ENCODE measurements at regions not wholly inside any gene's neighbourhood (a gene's known extent, or its start where the extent isn't known, plus 50 kb on each side); places are given as distances from the start of the nearest gene placed in this dataset.

- H3K27ac ChIP-seq (ENCODE audit: low read length) = no peak overlapping the region
- no peak overlapping the region for H3K4me2 ChIP-seq (ENCODE audit: low read length)
- H3K9ac ChIP-seq (ENCODE audit: low read length) = no peak overlapping the region
- no peaks in the 10 kb centered on the region for H3K9me3 ChIP-seq (ENCODE audit: low read length)
- H3F3A ChIP-seq (ENCODE audit: insufficient read depth, low read length, poor library complexity, severe bottlenecking) = no peaks in the 10 kb centered on the region
- no peaks in the 10 kb centered on the region for H4K20me1 ChIP-seq (ENCODE audit: insufficient read depth)
- H3K79me2 ChIP-seq (replicated peaks; ENCODE audit: insufficient read depth, low read length) = peaks cover 12% of the 10 kb centered on the region
- no peaks in the 10 kb centered on the region for H3K36me3 ChIP-seq (ENCODE audit: insufficient read depth, low read length)
- TF ChIP-seq, protein P1, sequence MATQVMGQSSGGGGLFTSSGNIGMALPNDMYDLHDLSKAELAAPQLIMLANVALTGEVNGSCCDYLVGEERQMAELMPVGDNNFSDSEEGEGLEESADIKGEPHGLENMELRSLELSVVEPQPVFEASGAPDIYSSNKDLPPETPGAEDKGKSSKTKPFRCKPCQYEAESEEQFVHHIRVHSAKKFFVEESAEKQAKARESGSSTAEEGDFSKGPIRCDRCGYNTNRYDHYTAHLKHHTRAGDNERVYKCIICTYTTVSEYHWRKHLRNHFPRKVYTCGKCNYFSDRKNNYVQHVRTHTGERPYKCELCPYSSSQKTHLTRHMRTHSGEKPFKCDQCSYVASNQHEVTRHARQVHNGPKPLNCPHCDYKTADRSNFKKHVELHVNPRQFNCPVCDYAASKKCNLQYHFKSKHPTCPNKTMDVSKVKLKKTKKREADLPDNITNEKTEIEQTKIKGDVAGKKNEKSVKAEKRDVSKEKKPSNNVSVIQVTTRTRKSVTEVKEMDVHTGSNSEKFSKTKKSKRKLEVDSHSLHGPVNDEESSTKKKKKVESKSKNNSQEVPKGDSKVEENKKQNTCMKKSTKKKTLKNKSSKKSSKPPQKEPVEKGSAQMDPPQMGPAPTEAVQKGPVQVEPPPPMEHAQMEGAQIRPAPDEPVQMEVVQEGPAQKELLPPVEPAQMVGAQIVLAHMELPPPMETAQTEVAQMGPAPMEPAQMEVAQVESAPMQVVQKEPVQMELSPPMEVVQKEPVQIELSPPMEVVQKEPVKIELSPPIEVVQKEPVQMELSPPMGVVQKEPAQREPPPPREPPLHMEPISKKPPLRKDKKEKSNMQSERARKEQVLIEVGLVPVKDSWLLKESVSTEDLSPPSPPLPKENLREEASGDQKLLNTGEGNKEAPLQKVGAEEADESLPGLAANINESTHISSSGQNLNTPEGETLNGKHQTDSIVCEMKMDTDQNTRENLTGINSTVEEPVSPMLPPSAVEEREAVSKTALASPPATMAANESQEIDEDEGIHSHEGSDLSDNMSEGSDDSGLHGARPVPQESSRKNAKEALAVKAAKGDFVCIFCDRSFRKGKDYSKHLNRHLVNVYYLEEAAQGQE (IDR thresholded peaks at IDR 0.05; ENCODE audit: borderline replicate concordance) = no peak
- TF ChIP-seq TAF1 (IDR thresholded peaks at IDR 0.05; ENCODE audit: low read depth) (no peak), POLR2AphosphoS5 (IDR thresholded peaks at IDR 0.05) (no peak), EZH2 (IDR thresholded peaks at IDR 0.05; ENCODE audit: borderline replicate concordance, insufficient read depth, low read length, poor library complexity, severe bottlenecking) (no peak), SMC3 (conservative IDR thresholded peaks at IDR 0.05; ENCODE audit: poor library complexity) (no peak), EP300 (conservative IDR thresholded peaks at IDR 0.05; ENCODE audit: poor library complexity, severe bottlenecking) (no peak), RAD21 (conservative IDR thresholded peaks at IDR 0.05) (no peak), MXI1 (conservative IDR thresholded peaks at IDR 0.05; ENCODE audit: poor library complexity, severe bottlenecking) (no peak)
- TF ChIP-seq, protein P2, sequence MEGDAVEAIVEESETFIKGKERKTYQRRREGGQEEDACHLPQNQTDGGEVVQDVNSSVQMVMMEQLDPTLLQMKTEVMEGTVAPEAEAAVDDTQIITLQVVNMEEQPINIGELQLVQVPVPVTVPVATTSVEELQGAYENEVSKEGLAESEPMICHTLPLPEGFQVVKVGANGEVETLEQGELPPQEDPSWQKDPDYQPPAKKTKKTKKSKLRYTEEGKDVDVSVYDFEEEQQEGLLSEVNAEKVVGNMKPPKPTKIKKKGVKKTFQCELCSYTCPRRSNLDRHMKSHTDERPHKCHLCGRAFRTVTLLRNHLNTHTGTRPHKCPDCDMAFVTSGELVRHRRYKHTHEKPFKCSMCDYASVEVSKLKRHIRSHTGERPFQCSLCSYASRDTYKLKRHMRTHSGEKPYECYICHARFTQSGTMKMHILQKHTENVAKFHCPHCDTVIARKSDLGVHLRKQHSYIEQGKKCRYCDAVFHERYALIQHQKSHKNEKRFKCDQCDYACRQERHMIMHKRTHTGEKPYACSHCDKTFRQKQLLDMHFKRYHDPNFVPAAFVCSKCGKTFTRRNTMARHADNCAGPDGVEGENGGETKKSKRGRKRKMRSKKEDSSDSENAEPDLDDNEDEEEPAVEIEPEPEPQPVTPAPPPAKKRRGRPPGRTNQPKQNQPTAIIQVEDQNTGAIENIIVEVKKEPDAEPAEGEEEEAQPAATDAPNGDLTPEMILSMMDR (IDR thresholded peaks at IDR 0.05; ENCODE audit: poor library complexity, severe bottlenecking) = no peak
- no peaks in the 10 kb centered on the region for H3K9me2 ChIP-seq (ENCODE audit: insufficient read depth, low read length)
- no peaks in the 10 kb centered on the region for H3K27me3 ChIP-seq (ENCODE audit: insufficient read depth, low read depth, low read length)
- no peak overlapping the region for H2AFZ ChIP-seq (ENCODE audit: low read depth, low read length)
- no peak overlapping the region for H3K4me3 ChIP-seq (ENCODE audit: low read length)
Measured at GRCh38 chr3:181358562-181358961, 353.2 kb upstream of the SOX2 start.

- Histone ChIP-seq H3K79me2 (replicated peaks; ENCODE audit: insufficient read depth, low read length) (peaks cover 14% of the 10 kb centered on the region), H3K9me3 (ENCODE audit: low read length) (no peaks in the 10 kb centered on the region), H3K27ac (ENCODE audit: low read length) (no peak overlapping the region), H3K9me2 (ENCODE audit: insufficient read depth, low read length) (no peaks in the 10 kb centered on the region), H3K36me3 (ENCODE audit: insufficient read depth, low read length) (no peaks in the 10 kb centered on the region), H3K9ac (ENCODE audit: low read length) (no peak overlapping the region), H3F3A (ENCODE audit: insufficient read depth, low read length, poor library complexity, severe bottlenecking) (no peaks in the 10 kb centered on the region), H2AFZ (ENCODE audit: low read depth, low read length) (no peak overlapping the region), H3K4me3 (ENCODE audit: low read length) (no peak overlapping the region), H3K27me3 (ENCODE audit: insufficient read depth, low read depth, low read length) (no peaks in the 10 kb centered on the region), H3K4me2 (ENCODE audit: low read length) (no peak overlapping the region), H4K20me1 (ENCODE audit: insufficient read depth) (no peaks in the 10 kb centered on the region)
- TF ChIP-seq TAF1 (IDR thresholded peaks at IDR 0.05; ENCODE audit: low read depth) = no peak
- TF ChIP-seq EP300 (conservative IDR thresholded peaks at IDR 0.05; ENCODE audit: poor library complexity, severe bottlenecking) = no peak
- TF ChIP-seq POLR2AphosphoS5 (IDR thresholded peaks at IDR 0.05) = no peak
- no peak for TF ChIP-seq RAD21 (conservative IDR thresholded peaks at IDR 0.05)
- TF ChIP-seq, protein P2 (IDR thresholded peaks at IDR 0.05; ENCODE audit: poor library complexity, severe bottlenecking) = no peak
- no peak for TF ChIP-seq SMC3 (conservative IDR thresholded peaks at IDR 0.05; ENCODE audit: poor library complexity)
- TF ChIP-seq, protein P1 (IDR thresholded peaks at IDR 0.05; ENCODE audit: borderline replicate concordance) = no peak
- no peak for TF ChIP-seq MXI1 (conservative IDR thresholded peaks at IDR 0.05; ENCODE audit: poor library complexity, severe bottlenecking)
- TF ChIP-seq EZH2 (IDR thresholded peaks at IDR 0.05; ENCODE audit: borderline replicate concordance, insufficient read depth, low read length, poor library complexity, severe bottlenecking) = no peak
Measured at GRCh38 chr3:181358060-181358459, 353.7 kb upstream of the SOX2 start.

Measured in neural cell (in vitro differentiated cells).